T-helper 2 cell treated with Interferon-gamma antibody and Interleukin-4, amounts not matched to agents 100 ng/mL and 5 ng/mL, for 36 hours (primary cell): ENCODE measurements at regions not wholly inside any gene's neighbourhood (a gene's known extent, or its start where the extent isn't known, plus 50 kb on each side); places are given as distances from the start of the nearest gene placed in this dataset.
"Not testable (repeated sequence)": the region's sequence is repeated elsewhere in the genome, so short reads cannot be mapped to it uniquely, and the experiment has no call there.

Source experiments
- intact Hi-C: fragments of 100-400 bp; cut with micrococcal nuclease; formaldehyde crosslinking; loops from one replicate; pipeline ENCODE4 v1.15.1; 2023

DNA sequence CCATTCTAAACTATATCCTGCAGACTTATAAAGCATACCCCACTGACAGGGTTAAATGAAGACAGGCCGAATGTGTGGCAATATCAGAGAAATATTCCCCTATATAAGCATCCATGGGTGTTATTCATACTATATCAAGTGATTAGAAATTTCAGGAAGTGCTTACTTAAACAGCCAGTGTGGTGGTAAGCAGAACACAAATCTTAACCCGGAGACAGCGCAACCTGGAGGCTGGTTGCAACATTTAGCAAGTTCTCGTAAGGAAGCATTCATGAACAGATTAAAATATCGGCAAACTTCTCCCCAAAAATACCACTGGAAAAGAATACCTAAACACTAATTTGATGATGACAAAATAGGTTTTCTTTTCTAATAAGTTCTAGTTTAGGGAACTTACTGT, 261.2 kb downstream of the CBLL2 start:
- intact Hi-C loops = no loop called here

GRCh38 chrX:22534643-22535042, 261.9 kb downstream of the CBLL2 start:
- intact Hi-C loops = no loop called here

- intact Hi-C loops = no loop called here
Measured at GRCh38 chrX:22536746-22537304, 264.1 kb downstream of the CBLL2 start.

GRCh38 chrX:22538580-22538979, 265.9 kb downstream of the CBLL2 start:
- intact Hi-C loops = no loop called here

DNA sequence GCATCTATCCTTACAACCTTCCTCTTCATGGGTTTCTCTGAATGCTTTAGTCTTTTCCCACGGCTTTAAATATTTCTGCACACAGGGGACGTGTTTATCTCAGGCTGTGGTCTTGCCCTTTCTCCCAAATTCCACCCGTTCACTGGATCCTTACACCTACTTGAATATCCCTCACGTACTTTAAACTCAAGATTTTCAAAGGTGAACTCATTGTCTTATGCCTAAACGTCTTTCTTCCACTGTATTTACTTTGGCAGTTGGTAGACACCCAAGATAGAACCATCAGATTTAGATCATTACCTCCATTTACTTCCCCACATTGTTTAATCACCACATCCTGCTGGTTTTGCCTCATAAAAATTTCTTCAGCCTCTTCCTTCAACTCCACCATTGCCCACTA, 269.2 kb downstream of the CBLL2 start:
- intact Hi-C loops = no loop called here

- intact Hi-C loops = no loop called here
Measured at GRCh38 chrX:22542641-22543040, 269.9 kb downstream of the CBLL2 start.

DNA sequence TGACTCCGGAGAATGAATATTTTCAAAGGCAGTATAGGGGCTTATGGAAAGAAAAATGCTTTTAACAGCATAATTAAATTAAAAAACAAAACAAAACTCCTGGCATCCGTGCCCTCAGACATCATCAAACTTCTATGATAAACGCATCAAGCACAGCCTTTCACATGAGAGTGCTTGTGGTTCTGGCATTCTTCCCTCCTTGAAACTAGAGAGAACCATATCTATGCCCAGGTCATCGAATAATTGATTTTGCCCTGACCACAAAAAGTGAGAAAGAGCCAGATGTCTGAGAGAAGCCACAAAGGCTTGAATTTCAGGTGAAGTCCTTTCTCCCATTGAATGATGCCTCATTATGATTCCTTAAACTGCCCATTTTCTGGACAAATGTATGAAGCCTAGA, 286.8 kb downstream of the CBLL2 start:
- intact Hi-C loops = no loop called here

GRCh38 chrX:22575161-22575845, 302.6 kb downstream of the CBLL2 start:
- intact Hi-C loops = no loop called here

DNA sequence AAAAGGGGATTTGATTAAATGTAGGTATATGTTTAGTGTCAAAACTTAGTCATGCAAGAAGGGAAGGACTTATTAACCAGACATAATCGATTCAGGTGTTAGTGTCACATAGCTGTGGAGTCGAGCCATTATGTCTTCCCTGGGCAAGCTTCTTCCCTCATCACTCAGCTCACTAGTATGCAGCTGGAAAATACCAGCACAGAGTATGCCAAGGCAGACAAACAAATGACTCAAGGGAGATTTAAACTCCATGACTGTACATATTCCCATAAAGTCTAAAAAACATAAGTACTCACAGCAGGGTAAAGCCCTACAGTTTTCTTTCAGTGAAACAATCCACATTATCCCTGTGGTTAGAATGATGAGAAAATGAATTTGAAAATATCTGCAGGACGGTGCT, 304.5 kb downstream of the CBLL2 start:
- intact Hi-C loops = no loop called here

DNA sequence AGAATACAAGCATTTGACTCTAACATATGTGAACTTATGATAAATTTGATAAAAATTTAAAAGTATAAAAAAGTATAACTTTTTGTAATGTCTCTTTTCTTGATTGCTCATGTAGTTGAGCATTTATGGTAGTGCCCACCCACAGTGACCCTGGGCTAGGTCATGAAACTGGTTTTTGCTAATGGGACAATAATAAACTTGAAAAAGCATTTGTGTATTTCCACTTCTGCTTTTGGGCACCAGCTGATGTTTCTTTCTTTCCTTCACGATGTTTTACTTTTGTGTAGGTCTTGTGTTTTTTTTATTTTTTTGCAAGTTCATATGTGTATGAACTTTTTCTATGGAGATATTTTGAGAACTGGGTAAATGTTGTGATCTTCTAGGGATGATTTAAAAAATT, 313.1 kb downstream of the CBLL2 start:
- intact Hi-C loops = no loop called here

DNA sequence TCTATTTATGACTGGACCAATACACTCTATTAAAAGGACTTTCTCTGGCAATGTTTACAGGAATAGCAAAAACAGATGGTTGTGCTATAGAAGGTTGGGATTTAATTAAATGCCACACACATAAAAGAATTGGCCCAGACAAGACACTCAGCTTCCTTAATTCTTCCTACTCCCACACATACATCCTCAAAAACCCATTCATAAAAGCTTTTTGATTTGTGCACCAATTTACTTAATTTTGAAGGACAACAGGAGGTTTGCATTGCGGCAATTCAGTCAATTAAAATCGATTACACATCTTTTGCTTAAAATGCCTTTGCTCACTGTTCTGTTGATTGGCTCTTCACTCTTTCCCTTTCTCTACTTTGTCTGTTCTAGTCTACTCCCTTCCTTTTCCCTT, 317.1 kb downstream of the CBLL2 start:
- intact Hi-C loops = no loop called here

DNA sequence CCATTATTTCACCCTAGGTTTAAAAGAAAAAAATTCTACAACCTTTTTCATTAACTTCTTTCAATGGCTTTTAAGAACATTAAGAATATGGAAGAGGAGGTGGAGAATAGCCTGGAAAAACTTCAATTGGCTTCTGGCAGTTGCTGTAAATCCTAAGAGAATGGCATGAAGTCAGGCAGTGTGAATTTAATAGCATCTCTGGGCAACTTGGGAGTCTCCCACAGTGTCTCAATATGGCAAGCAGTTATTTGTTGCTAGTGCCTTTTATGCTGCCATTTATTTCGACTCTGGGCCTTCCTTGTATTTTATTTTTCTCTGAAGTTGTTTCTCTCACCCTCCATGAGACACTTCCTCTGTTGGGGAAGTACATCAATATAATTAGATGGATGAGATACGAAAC, 322.1 kb downstream of the CBLL2 start:
- intact Hi-C loops = no loop called here

- intact Hi-C loops = no loop called here
Measured at GRCh38 chrX:22603060-22603459, 330.3 kb downstream of the CBLL2 start.

DNA sequence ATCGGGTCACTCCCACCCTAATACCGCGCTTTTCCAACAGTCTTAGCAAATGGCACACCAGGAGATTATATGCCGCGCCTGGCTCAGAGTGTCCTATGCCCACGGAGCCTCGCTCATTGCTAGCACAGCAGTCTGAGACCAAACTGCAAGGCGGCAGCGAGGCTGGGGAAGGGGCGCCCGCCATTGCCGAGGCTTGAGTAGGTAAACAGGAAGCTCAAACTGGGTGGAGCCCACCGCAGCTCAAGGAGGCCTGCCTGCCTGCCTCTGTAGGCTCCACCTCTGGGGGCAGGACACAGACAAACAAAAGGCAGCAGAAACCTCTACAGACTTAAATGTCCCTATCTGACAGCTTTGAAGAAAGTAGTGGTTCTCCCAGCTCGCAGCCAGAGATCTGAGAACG, 336.7 kb downstream of the CBLL2 start:
- intact Hi-C loops = not testable (repeated sequence)

DNA sequence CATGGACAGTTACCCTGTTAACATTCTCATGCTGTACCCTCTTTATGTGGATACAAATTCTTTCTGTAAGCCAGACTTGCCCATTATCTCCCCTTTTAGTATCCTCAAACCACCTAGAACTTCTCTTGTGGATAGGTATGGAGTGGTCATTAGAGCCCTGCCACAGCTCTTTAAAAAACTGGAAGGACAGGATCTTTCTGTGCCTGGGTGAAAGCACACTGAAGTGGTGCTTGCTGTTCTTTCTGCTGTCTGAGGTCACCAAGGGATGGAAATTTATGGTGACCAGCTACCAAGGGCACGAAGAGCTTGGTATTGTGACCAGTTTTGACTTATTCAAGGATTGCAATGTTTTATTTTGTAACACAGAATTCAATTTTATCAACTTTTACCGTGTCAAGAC, 344.2 kb downstream of the CBLL2 start:
- intact Hi-C loops = no loop called here

GRCh38 chrX:22627576-22627975, 354.9 kb downstream of the CBLL2 start:
- intact Hi-C loops = no loop called here

- intact Hi-C loops = no loop called here
Measured at GRCh38 chrX:22628275-22628674, 355.6 kb downstream of the CBLL2 start.

GRCh38 chrX:22629105-22629725, 356.5 kb downstream of the CBLL2 start:
- intact Hi-C loops = no loop called here

DNA sequence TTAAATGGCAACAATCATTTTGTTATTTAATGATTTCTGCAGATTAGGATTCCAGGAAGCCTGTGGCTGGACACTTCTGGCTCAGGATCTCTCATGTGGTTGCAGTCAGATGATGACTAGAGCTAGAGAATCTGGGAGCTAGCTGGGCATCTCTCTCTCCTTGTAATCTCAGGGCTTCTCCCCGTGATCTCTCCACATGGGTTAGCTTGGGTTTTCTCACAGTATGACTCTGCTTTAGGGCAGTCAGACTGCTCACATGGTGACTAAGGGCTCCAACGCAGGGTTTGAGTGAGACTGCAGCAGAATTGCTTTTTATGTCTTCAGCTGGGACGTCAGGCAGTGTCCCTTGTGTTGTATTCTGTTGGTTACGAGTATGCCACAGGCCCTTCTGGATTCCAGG, 361.4 kb downstream of the CBLL2 start:
- intact Hi-C loops = no loop called here

DNA sequence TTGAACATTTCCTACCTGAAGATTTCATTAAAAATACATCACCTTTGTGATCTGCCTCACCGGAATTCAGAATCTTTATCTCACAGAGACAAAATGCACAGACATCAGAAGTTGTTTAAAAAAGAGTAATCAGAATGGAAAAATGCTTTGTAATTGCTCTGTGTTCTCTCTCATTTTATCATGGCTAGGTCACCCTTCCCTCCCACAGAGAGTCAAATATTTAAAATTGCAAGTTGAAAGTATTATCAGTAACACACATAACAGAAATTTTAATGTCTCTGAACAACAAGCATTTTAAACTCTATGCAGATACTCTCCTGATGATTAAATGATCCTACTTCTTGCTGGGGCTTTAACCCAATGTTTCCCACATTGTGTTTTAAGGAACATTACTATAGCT, 362.0 kb downstream of the CBLL2 start:
- intact Hi-C loops = no loop called here

- intact Hi-C loops = no loop called here
Measured at GRCh38 chrX:22648281-22648680, 351.5 kb upstream of the DDX53 start.

DNA sequence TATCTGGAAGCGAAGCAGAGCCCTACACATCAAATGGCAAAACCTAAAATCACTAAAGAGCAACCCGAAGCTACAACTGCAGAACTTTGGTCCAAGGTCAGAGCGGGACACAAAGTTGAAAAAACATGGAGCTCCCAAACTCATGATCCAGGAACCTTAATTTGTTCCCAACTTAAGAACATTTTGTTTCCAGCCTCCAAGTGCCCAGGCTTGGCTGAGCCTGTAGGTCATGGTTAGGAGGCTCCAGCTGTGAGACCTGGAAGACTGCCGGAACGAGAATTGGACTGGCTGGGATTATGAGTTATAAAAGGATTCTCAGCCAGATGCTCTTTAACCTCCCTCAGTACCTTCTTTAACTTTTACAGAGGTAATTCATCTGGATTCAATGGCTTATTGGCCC, 349.1 kb upstream of the DDX53 start:
- intact Hi-C loops = no loop called here

- intact Hi-C loops = no loop called here
Measured at GRCh38 chrX:22652596-22652995, 347.2 kb upstream of the DDX53 start.
